ENCODE measurements at regions not wholly inside any gene's neighbourhood (a gene's known extent, or its start where the extent isn't known, plus 50 kb on each side); places are given as distances from the start of the nearest gene placed in this dataset.

DNA sequence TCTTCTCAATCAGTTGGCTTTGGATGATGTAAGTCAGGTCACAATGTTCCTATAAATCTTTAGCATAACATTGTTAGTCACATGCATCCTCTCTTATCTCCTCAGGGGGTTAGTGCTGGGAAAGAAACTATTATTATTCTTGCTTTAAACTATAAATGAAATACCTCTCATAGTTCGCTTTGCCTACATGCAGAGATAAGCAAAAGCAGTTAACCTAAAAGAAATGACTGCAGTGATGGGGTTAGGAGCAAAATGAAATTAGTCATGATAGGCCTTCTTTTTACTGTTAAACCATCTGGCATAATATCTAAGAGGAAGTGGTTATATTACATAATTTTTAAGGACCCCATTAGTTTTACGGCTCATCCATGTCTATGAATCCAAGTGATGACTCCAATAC lies 91.7 kb upstream of the IGSF10 start:
- no peak for FAIRE-seq
- H3K4me3 ChIP-seq (ENCODE audit: extremely low read depth in 1 of 4, insufficient read depth in 2 of 4, low read depth in 3 of 4, low read length in 4 of 4) = no peak overlapping the region
- no peak for DNase-seq (ENCODE audit: low read depth in 1 of 2, low spot score in 2 of 2)
- no peak overlapping the region for H3K56ac ChIP-seq (replicated peaks; ENCODE audit: insufficient read length, low read depth, low read length)
- H3K9me3 ChIP-seq (ENCODE audit: insufficient read depth in 2 of 2, low read depth in 1 of 2, low read length in 1 of 2) = no peaks in the 10 kb centered on the region
- no peak overlapping the region for H3K18ac ChIP-seq (ENCODE audit: extremely low read depth, low read length)
- H4K20me1 ChIP-seq (replicated peaks in 1 of 2; ENCODE audit: control insufficient read depth in 1 of 2, insufficient read depth in 2 of 2, low read length in 2 of 2) = no peaks in the 10 kb centered on the region
- no peaks in the 10 kb centered on the region for H3K79me2 ChIP-seq (ENCODE audit: control insufficient read depth in 1 of 2, insufficient read depth in 2 of 2, low read length in 2 of 2)
- H4K5ac ChIP-seq (ENCODE audit: insufficient read length, low read depth, low read length) = no peak overlapping the region
- H2AK5ac ChIP-seq (ENCODE audit: low read depth, low read length) = no peak overlapping the region
- no peak overlapping the region for H3K4me2 ChIP-seq (ENCODE audit: insufficient read depth in 1 of 2, low read depth in 2 of 2, low read length in 2 of 2)
- H3K4me1 ChIP-seq (replicated peaks in 1 of 4; ENCODE audit: control insufficient read depth in 3 of 4, insufficient read depth in 4 of 4, low read length in 3 of 4) = 0 out of 7 replicates have a peak, but pooled peaks cover 0 to 2% (median 0%) of the 10 kb centered on the region in 4 experiments
- H3K23ac ChIP-seq (ENCODE audit: insufficient read length) = no peak overlapping the region
- H3K27me3 ChIP-seq (replicated peaks in 1 of 4; ENCODE audit: control insufficient read depth in 3 of 4, extremely low read depth in 1 of 4, insufficient read depth in 3 of 4, low read length in 3 of 4) = no peaks in the 10 kb centered on the region
- H3K14ac ChIP-seq (ENCODE audit: insufficient read length) = no peak overlapping the region
- H2BK15ac ChIP-seq (ENCODE audit: low read length) = no peak overlapping the region
- no peaks in the 10 kb centered on the region for H3K36me3 ChIP-seq (ENCODE audit: control insufficient read depth in 2 of 4, insufficient read depth in 4 of 4, low read length in 3 of 4)
- no peak overlapping the region for H2BK120ac ChIP-seq (replicated peaks; ENCODE audit: low read depth, low read length)
- no peak overlapping the region for H3K27ac ChIP-seq (ENCODE audit: low read depth, low read length)
- ChIA-PET CTCF (ENCODE audit: partially characterized antibody) (interaction anchor here (1.2 kb wide), 1 partner anchor 15 kb away, joined by 4 read pairs; no protein-coding TSS in a partner anchor), POLR2A (ENCODE audit: partially characterized antibody) (no interaction called here)
- no peak overlapping the region for H2AFZ ChIP-seq (ENCODE audit: low read length)
- H2BK20ac ChIP-seq (ENCODE audit: low read length) = no peak overlapping the region
- H2BK5ac ChIP-seq (ENCODE audit: low read depth, low read length) = no peak overlapping the region
- H4K91ac ChIP-seq (replicated peaks; ENCODE audit: insufficient read length, low read length) = no peak overlapping the region
- H3K4ac ChIP-seq (replicated peaks; ENCODE audit: insufficient read length, low read depth, low read length) = no peak overlapping the region
- H3K23me2 ChIP-seq (ENCODE audit: low read depth, low read length) = no peaks in the 10 kb centered on the region
- no peaks in the 10 kb centered on the region for H3K79me1 ChIP-seq (ENCODE audit: low read depth, low read length)
- TF ChIP-seq EGR1 (IDR thresholded peaks at IDR 0.05; ENCODE audit: borderline replicate concordance, low read depth, low read length) = no peak
- TF ChIP-seq PHF8 (conservative IDR thresholded peaks at IDR 0.05; ENCODE audit: low read depth, low read length) = no peak
- TF ChIP-seq TBP (IDR thresholded peaks at IDR 0.05; ENCODE audit: low read depth, low read length) = no peak
- TF ChIP-seq TEAD4 (IDR thresholded peaks at IDR 0.05; ENCODE audit: low read depth, low read length) = no peak
- TF ChIP-seq SRF (IDR thresholded peaks at IDR 0.05; ENCODE audit: low read depth, low read length) = no peak
- H3K9ac ChIP-seq (replicated peaks in 1 of 4; ENCODE audit: extremely low read depth in 1 of 4, low read depth in 3 of 4, low read length in 3 of 4) = no peak overlapping the region
- H2BK12ac ChIP-seq (ENCODE audit: low read depth, low read length) = no peak overlapping the region
- H4K8ac ChIP-seq (ENCODE audit: extremely low read depth, insufficient read depth, low read length) = no peak overlapping the region
- 88% methylated on average over 2 of the region's 2 CpGs; no CpG with 5 or more reads in 1 of the 2 experiments for WGBS, 2 experiments (ENCODE audit: extremely low coverage in 1 of 2, insufficient coverage in 1 of 2, insufficient read length in 1 of 2, insufficient replicate concordance in 2 of 2, low coverage in 1 of 2, low lambda C conversion rate in 2 of 2, missing lambda C conversion rate in 1 of 2)
